ENCODE measurements at regions not wholly inside any gene's neighbourhood (a gene's known extent, or its start where the extent isn't known, plus 50 kb on each side); places are given as distances from the start of the nearest gene placed in this dataset.

DNA sequence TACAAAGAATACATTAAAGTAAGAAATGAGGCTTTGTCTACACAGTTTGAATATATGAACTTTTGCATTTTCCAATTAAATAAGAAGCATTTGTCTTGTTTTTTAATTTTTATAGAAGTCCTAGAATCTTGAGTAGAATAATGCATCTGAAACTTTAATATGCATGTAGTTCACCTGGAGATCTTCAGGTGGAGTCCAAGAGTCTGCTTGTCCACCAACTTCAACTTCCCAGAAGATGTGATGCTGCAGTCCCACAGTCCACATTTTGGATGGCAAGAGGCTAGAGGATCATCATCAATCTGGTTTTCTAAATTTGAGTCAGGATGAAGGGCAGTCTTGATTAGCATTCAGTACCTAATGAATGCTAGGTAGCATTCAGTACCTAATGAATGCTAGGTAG lies 357.6 kb upstream of the SOX2 start:
- peak; percentile 10 to 32 (median 25) for TF ChIP-seq CTCF (optimal IDR thresholded peaks at IDR 0.05 in 1 of 3, IDR thresholded peaks at IDR 0.05 in 1 of 3, conservative IDR thresholded peaks at IDR 0.05 in 1 of 3; ENCODE audit: extremely low read depth in 1 of 3, insufficient read depth in 2 of 3, low read length in 3 of 3)
- no peak for TF ChIP-seq EZH2 (IDR thresholded peaks at IDR 0.05; ENCODE audit: low read length)
